Endothelial cell of umbilical vein (primary cell): ENCODE measurements at regions not wholly inside any gene's neighbourhood (a gene's known extent, or its start where the extent isn't known, plus 50 kb on each side); places are given as distances from the start of the nearest gene placed in this dataset.

Source experiments
- BruUV-seq: library from RNA; stranded (reverse); fragments of 400-500 nt; replicated peaks from 2 replicates; lab custom pipeline; 2021; lab: Mats Ljungman, UMichigan
- CTCF ChIA-PET: fragments of 300-600, 350-600 bp; sonication (Branson Sonifier 250); formaldehyde crosslinking; loops from one replicate; lab custom pipeline; 2021; ENCODE audit warnings: antibody characterized with exemption, inconsistent platforms; lab: Charles Lee
- POLR2A ChIA-PET: fragments of 300-600, 350-600 bp; sonication (Branson Sonifier 250); formaldehyde crosslinking; loops from one replicate; lab custom pipeline; 2021; ENCODE audit warnings: antibody characterized with exemption, inconsistent platforms; lab: Charles Lee
- DNase-seq: peaks from one replicate; pipeline ENCODE4 v3.0.0-alpha.2; 2011; ENCODE audit warnings: low read depth, low spot score
- FAIRE-seq: peaks from 2 replicates; lab custom pipeline; 2011; peaks lifted over from hg19 to GRCh38; lab: Jason Lieb, UNC
- H2AFZ ChIP-seq: 2 replicates; pipeline ENCODE4 v1.6.0; 2012; ENCODE audit warnings: low read depth, low read length, control low read depth, inconsistent platforms
- H3K27ac ChIP-seq: 2 replicates; pipeline ENCODE4 v1.5.1; 2011; ENCODE audit warnings: low read depth, mild to moderate bottlenecking, control low read depth, low read length, moderate library complexity; ENCODE audit not compliant: insufficient read depth
- H3K27me3 ChIP-seq, 2 experiments: 2 replicates each; pipeline versions ENCODE4 v1.6.0 to v1.6.1; 2011; ENCODE audit warnings: low read length in 2 of 2, mixed read lengths in 1 of 2; ENCODE audit not compliant: control insufficient read depth in 2 of 2, insufficient read depth in 2 of 2
- H3K36me3 ChIP-seq, 2 experiments: 2 replicates in 1 of 2; 3 replicates in 1 of 2; pipeline ENCODE4 v1.5.1; 2011; ENCODE audit warnings: low read length in 2 of 2, mild to moderate bottlenecking in 1 of 2, moderate library complexity in 1 of 2; ENCODE audit not compliant: control insufficient read depth in 2 of 2, insufficient read depth in 2 of 2; ENCODE audit errors: extremely low read depth in 1 of 2
- H3K4me1 ChIP-seq: 3 replicates; pipeline ENCODE4 v1.5.1; 2011; ENCODE audit warnings: mild to moderate bottlenecking, low read length; ENCODE audit not compliant: control insufficient read depth, insufficient read depth; ENCODE audit errors: extremely low read depth
- H3K4me2 ChIP-seq: 2 replicates; pipeline ENCODE4 v1.6.1; 2011; ENCODE audit warnings: low read length, control low read depth, mixed read lengths; ENCODE audit not compliant: insufficient read depth
- H3K4me3 ChIP-seq, 3 experiments: fragments of 200-600 bp in 1 of 3; sonication (generic), shearing (Covaris generic) in 1 of 3; replicated peaks in 1 of 3; 2 replicates each; pipeline ENCODE4 v1.5.1; 2011 to 2016; ENCODE audit warnings: control low read depth in 3 of 3, low read length in 3 of 3, mild to moderate bottlenecking in 2 of 3, inconsistent platforms in 1 of 3, low read depth in 1 of 3, moderate library complexity in 1 of 3; ENCODE audit not compliant: insufficient read depth in 1 of 3
- H3K79me2 ChIP-seq: 2 replicates; pipeline ENCODE4 v1.6.0; 2012; ENCODE audit warnings: low read length, inconsistent platforms; ENCODE audit not compliant: control insufficient read depth, insufficient read depth
- H3K9ac ChIP-seq: replicated peaks from 2 replicates; pipeline ENCODE3; 2011; ENCODE audit warnings: low read length, control low read depth; ENCODE audit not compliant: insufficient read depth; ENCODE audit errors: extremely low read depth
- H3K9me1 ChIP-seq: replicated peaks from 3 replicates; pipeline ENCODE4 v1.6.0; 2011; ENCODE audit warnings: mild to moderate bottlenecking, low read length; ENCODE audit not compliant: control insufficient read depth, insufficient read depth; ENCODE audit errors: extremely low read depth
- H3K9me3 ChIP-seq: replicated peaks from 2 replicates; pipeline ENCODE4 v1.5.1; 2012; ENCODE audit warnings: low read length, inconsistent platforms; ENCODE audit not compliant: control insufficient read depth, insufficient read depth
- H4K20me1 ChIP-seq: replicated peaks from 2 replicates; pipeline ENCODE3; 2011; ENCODE audit warnings: mild to moderate bottlenecking, low read length; ENCODE audit not compliant: control insufficient read depth, insufficient read depth; ENCODE audit errors: extremely low read depth
- EZH2 ChIP-seq: IDR thresholded peaks from 2 replicates; pipeline ENCODE4 v1.6.1; 2012; ENCODE audit warnings: borderline replicate concordance, low read depth, mild to moderate bottlenecking, moderate library complexity, low read length, inconsistent platforms; ENCODE audit not compliant: severe bottlenecking
- FOS ChIP-seq: IDR thresholded peaks from 2 replicates; pipeline ENCODE4 v1.6.1; 2011; ENCODE audit warnings: mild to moderate bottlenecking, low read length, moderate library complexity, borderline replicate concordance; ENCODE audit not compliant: insufficient read depth
- GATA2 ChIP-seq: IDR thresholded peaks from 2 replicates; pipeline ENCODE4 v1.7.0; 2011; ENCODE audit warnings: low read depth, mild to moderate bottlenecking, moderate library complexity, mixed read lengths, low read length; ENCODE audit not compliant: insufficient read length, insufficient read depth
- POLR2AphosphoS5 ChIP-seq: IDR thresholded peaks from 2 replicates; pipeline ENCODE4 v1.6.1; 2012; ENCODE audit warnings: low read depth, mild to moderate bottlenecking, control low read depth, low read length, moderate library complexity; ENCODE audit not compliant: insufficient read depth
- dilution Hi-C: fragments of 300-500 bp; cut with MboI; formaldehyde crosslinking; loops from one replicate; pipeline ENCODE4 v1.15.0; 2019; ENCODE audit warnings: low sequenced_read_pairs; ENCODE audit not compliant: extremely low pct_ligation_motif_present
- intact Hi-C: fragments of 100-400 bp; cut with micrococcal nuclease; formaldehyde crosslinking; loops from one replicate; pipeline ENCODE4 v1.10.0; 2022

- TF ChIP-seq FOS (no peak), POLR2AphosphoS5 (no peak), EZH2 (no peak)
- ChIA-PET POLR2A (no interaction called here), CTCF (interaction anchor here (0.5 to 1.9 kb wide), 3 partner anchors 9 to 878 kb away, joined by 3 to 22 read pairs (median 3); no protein-coding TSS in a partner anchor)
- Histone ChIP-seq H3K27me3 (peaks cover 0 to 2% of the 10 kb centered on the region in 2 experiments), H3K4me1 (peaks cover 27% of the 10 kb centered on the region), H3K27ac (no peak overlapping the region), H3K36me3 (no peaks in the 10 kb centered on the region), H2AFZ (no peak overlapping the region), H3K4me2 (peak overlapping the region; percentile 76), H3K9ac (no peak overlapping the region), H3K9me3 (no peaks in the 10 kb centered on the region), H3K79me2 (no peaks in the 10 kb centered on the region), H3K4me3 (no peak overlapping the region), H4K20me1 (no peaks in the 10 kb centered on the region), H3K9me1 (no peaks in the 10 kb centered on the region)
- no TSS peak for BruUV-seq
- intact Hi-C loops: loop anchor here (5.0 kb wide), 1 partner anchor 217 kb away; no protein-coding TSS in a partner anchor
- dilution Hi-C loops: no loop called here
- FAIRE-seq: peak; percentile 77
- no peak for DNase-seq
These were observed 59.1 kb upstream of the SIM2 start for GRCh38 chr21:36639769-36640168.

GRCh38 chr21:36640174-36640720, 58.7 kb upstream of the SIM2 start:
- FAIRE-seq: no peak
- no peak overlapping the region for H3K27ac ChIP-seq
- no peak overlapping the region for H3K9ac ChIP-seq
- dilution Hi-C loops (no loop called here), intact Hi-C loops (loop anchor here (5.0 kb wide), 1 partner anchor 218 kb away; no protein-coding TSS in a partner anchor)
- no peaks in the 10 kb centered on the region for H3K9me3 ChIP-seq
- H3K4me2 ChIP-seq: peak overlapping the region; percentile 76
- no peaks in the 10 kb centered on the region for H3K79me2 ChIP-seq
- no peaks in the 10 kb centered on the region for H3K36me3 ChIP-seq
- no peaks in the 10 kb centered on the region for H3K9me1 ChIP-seq
- peak; percentile 51 for DNase-seq
- peaks cover 0 to 2% of the 10 kb centered on the region in 2 experiments for H3K27me3 ChIP-seq
- CTCF ChIA-PET: interaction anchor here (0.5 to 2.8 kb wide), 3 partner anchors 10 to 878 kb away, joined by 3 to 22 read pairs (median 18); no protein-coding TSS in a partner anchor
- no peaks in the 10 kb centered on the region for H4K20me1 ChIP-seq
- POLR2A ChIA-PET: no interaction called here
- no peak overlapping the region for H2AFZ ChIP-seq
- TF ChIP-seq GATA2: peak; percentile 66
- no peak for TF ChIP-seq EZH2
- no peak overlapping the region for H3K4me3 ChIP-seq
- no TSS peak for BruUV-seq
- H3K4me1 ChIP-seq: peaks cover 27% of the 10 kb centered on the region
